ENCODE measurements at regions not wholly inside any gene's neighbourhood (a gene's known extent, or its start where the extent isn't known, plus 50 kb on each side); places are given as distances from the start of the nearest gene placed in this dataset.
"Not testable (repeated sequence)": the region's sequence is repeated elsewhere in the genome, so short reads cannot be mapped to it uniquely, and the experiment has no call there.

GRCh38 chr21:13529674-13530073 is 79.9 kb upstream of the POTED start:
- not testable (repeated sequence) for TF ChIP-seq CTCF (conservative IDR thresholded peaks at IDR 0.05; ENCODE audit: low read depth in 2 of 2); REST (IDR thresholded peaks at IDR 0.05; ENCODE audit: unreplicated experiment); EZH2phosphoT487 (IDR thresholded peaks at IDR 0.05; ENCODE audit: unreplicated experiment); EZH2 (IDR thresholded peaks at IDR 0.05; ENCODE audit: low read depth, unreplicated experiment); POLR2AphosphoS5 (IDR thresholded peaks at IDR 0.05; ENCODE audit: low read depth); CREB1 (CRISPR knock-in tag; IDR thresholded peaks at IDR 0.05; ENCODE audit: low read depth); NANOG (IDR thresholded peaks at IDR 0.05; ENCODE audit: borderline replicate concordance); ETS1 (IDR thresholded peaks at IDR 0.05); ZNF462 (CRISPR knock-in tag; IDR thresholded peaks at IDR 0.05)
